ENCODE measurements at regions not wholly inside any gene's neighbourhood (a gene's known extent, or its start where the extent isn't known, plus 50 kb on each side); places are given as distances from the start of the nearest gene placed in this dataset.

DNA sequence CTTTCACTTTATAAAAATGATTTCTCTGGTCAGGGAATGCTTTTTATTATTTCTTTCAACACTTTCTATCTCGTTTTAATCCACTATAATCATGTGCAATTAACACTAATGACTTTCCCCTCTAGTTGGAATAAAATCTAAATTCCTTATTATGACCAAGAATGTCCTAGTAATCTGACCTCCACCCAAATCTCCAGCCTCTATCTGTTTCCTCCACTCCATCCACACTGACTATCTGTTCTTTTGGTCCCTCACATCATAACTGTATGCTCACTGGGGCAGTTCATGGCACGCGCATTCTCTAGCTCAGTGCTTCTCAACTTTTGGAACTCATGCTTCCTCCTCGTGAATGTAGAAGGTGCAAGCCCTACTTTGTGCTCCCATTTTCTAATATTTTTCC is 244.7 kb downstream of the POSTN start:
- no peak for TF ChIP-seq POLR2A (IDR thresholded peaks at IDR 0.05; ENCODE audit: borderline replicate concordance, extremely low read depth, insufficient read depth, insufficient read length)
- TF ChIP-seq JUND (IDR thresholded peaks at IDR 0.05) = no peak
- TF ChIP-seq, protein P1, sequence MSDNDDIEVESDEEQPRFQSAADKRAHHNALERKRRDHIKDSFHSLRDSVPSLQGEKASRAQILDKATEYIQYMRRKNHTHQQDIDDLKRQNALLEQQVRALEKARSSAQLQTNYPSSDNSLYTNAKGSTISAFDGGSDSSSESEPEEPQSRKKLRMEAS (IDR thresholded peaks at IDR 0.05) = no peak
- no peak for TF ChIP-seq EGR1 (IDR thresholded peaks at IDR 0.05; ENCODE audit: low read depth)
- TF ChIP-seq, protein P2, sequence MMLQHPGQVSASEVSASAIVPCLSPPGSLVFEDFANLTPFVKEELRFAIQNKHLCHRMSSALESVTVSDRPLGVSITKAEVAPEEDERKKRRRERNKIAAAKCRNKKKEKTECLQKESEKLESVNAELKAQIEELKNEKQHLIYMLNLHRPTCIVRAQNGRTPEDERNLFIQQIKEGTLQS (IDR thresholded peaks at IDR 0.05) = no peak
- TF ChIP-seq, protein P3, sequence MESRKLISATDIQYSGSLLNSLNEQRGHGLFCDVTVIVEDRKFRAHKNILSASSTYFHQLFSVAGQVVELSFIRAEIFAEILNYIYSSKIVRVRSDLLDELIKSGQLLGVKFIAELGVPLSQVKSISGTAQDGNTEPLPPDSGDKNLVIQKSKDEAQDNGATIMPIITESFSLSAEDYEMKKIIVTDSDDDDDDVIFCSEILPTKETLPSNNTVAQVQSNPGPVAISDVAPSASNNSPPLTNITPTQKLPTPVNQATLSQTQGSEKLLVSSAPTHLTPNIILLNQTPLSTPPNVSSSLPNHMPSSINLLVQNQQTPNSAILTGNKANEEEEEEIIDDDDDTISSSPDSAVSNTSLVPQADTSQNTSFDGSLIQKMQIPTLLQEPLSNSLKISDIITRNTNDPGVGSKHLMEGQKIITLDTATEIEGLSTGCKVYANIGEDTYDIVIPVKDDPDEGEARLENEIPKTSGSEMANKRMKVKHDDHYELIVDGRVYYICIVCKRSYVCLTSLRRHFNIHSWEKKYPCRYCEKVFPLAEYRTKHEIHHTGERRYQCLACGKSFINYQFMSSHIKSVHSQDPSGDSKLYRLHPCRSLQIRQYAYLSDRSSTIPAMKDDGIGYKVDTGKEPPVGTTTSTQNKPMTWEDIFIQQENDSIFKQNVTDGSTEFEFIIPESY (IDR thresholded peaks at IDR 0.05; ENCODE audit: extremely low read depth, insufficient replicate concordance, low read length) = no peak
- TF ChIP-seq ZFX (IDR thresholded peaks at IDR 0.05) = no peak
- TF ChIP-seq SP1 (IDR thresholded peaks at IDR 0.05; ENCODE audit: low read depth) = no peak
- TF ChIP-seq RAD21 (IDR thresholded peaks at IDR 0.05; ENCODE audit: low read depth) = no peak
- TF ChIP-seq YY1 (IDR thresholded peaks at IDR 0.05; ENCODE audit: extremely low read depth, insufficient replicate concordance, low read depth, low read length) = no peak
- TF ChIP-seq EZH2 (IDR thresholded peaks at IDR 0.05) = no peak
- Histone ChIP-seq H4K20me1 (ENCODE audit: insufficient read depth) (no peaks in the 10 kb centered on the region), H3K36me3 (ENCODE audit: control insufficient read depth in 1 of 2, insufficient read depth in 2 of 2, low read length in 2 of 2) (no peaks in the 10 kb centered on the region), H3K4me1 (ENCODE audit: control insufficient read depth in 1 of 2, insufficient read depth in 2 of 2, low read length in 2 of 2) (no peaks in the 10 kb centered on the region), H3K9ac (ENCODE audit: low read length) (no peak overlapping the region), H3K27me3 (ENCODE audit: insufficient read depth, low read length) (no peaks in the 10 kb centered on the region), H3K9me3 (ENCODE audit: control insufficient read depth in 1 of 2, insufficient read depth in 1 of 2, low read depth in 1 of 2, low read length in 2 of 2) (peaks cover 12 to 17% of the 10 kb centered on the region in 2 experiments; a peak in 2 of 4 replicates), H3K4me3 (replicated peaks in 1 of 2; ENCODE audit: low read depth in 1 of 2, low read length in 2 of 2) (no peak overlapping the region), H3K4me2 (ENCODE audit: low read length) (no peak overlapping the region), H3K27ac (ENCODE audit: low read depth, low read length) (no peak overlapping the region), H3K9me2 (ENCODE audit: insufficient read depth) (no peaks in the 10 kb centered on the region), H2AFZ (ENCODE audit: low read depth, low read length, poor library complexity, severe bottlenecking) (no peak overlapping the region), H3K79me2 (ENCODE audit: insufficient read depth, low read length) (no peaks in the 10 kb centered on the region)
- ChIA-PET CTCF (no interaction called here), POLR2A (no interaction called here), RAD21 (ENCODE audit: low non-redundant PET in 1 of 2, low total read pairs in 2 of 2, uncharacterized antibody in 2 of 2, unreplicated experiment in 2 of 2) (no interaction called here)
- ATAC-seq (no peak), DNase-seq (ENCODE audit: low read depth, low spot score) (no peak)
- intact Hi-C loops (cut with micrococcal nuclease) = no loop called here
- no TSS peak for BruUV-seq (replicated peaks)

Data from HCT116 (cell line).